ENCODE measurements at regions not wholly inside any gene's neighbourhood (a gene's known extent, or its start where the extent isn't known, plus 50 kb on each side); places are given as distances from the start of the nearest gene placed in this dataset.

DNA sequence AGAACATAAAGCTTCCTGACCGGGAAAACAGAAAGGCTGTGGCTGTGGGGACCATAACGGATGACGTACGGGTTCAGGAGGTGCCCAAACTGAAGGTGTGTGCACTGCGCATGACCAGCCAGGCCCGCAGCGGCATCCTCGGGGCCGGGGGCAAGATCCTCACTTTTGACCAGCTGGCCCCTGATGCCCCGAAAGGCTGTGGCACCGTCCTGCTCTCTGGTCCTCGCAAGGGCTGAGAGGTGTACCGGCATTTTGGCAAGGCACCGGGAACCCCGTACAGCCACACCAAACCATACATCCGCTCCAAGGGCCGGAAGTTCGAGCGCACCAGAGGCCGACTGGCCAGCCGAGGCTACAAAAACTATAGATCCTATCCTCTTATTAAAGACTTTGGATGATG lies 179.3 kb downstream of the PTN start:
- TF ChIP-seq CTCF (IDR thresholded peaks at IDR 0.05; ENCODE audit: insufficient read depth, low read length, missing control alignments): no peak
- no peak overlapping the region for H3K4me3 ChIP-seq (ENCODE audit: low read depth, low read length)
- ChIA-PET POLR2A (no interaction called here), CTCF (interaction anchor here (1.6 to 8.7 kb wide), 3 partner anchors 291 to 428 kb away, joined by 5 to 127 read pairs (median 9); no protein-coding TSS in a partner anchor)
- no peak for DNase-seq (ENCODE audit: low read depth, low spot score)

DNA sequence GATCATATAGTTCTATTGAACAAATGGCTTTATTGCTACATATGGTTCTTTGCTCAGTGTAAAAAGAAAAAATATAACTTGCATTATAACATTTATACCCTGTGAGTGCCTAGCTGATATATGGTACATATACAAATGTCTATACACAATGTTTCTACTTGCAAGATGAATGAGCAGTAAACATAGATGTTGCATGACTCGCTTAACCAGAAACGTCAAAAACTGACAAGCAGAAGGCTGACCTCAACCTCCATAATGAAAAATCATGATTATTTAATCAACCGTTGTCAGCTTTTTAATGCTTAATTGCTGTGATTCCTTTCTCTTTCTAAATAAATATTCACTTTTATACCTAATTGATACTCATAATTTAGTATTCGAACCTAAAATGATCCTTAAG lies 183.3 kb downstream of the PTN start:
- POLR2A ChIA-PET: no interaction called here
- no peak overlapping the region for H3K4me3 ChIP-seq (ENCODE audit: low read depth, low read length)
- no peak for TF ChIP-seq CTCF (IDR thresholded peaks at IDR 0.05; ENCODE audit: insufficient read depth, low read length, missing control alignments)
- DNase-seq (ENCODE audit: low read depth, low spot score): no peak
- CTCF ChIA-PET: interaction anchor here (2.4 to 2.5 kb wide), 2 partner anchors 9 to 431 kb away, joined by 10 to 12 read pairs; no protein-coding TSS in a partner anchor

DNA sequence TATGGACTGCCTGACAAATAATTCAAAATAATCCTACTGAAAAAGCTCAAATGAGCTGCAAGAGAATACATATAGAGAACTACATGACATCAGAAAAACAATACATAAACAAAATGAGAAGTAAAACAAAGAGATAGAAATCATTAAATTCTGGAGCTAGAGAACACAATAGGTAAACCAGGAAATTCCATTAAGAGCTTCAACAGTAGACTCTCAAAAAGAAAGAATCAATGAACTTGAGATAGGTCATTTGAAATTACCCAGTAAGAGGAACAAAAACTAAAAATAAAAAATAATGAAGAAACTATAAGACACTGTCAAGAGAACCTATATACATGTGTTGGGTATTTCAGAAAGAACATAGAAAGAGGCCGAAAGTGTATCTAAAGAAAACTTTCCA lies 186.3 kb downstream of the PTN start:
- no peak for TF ChIP-seq CTCF (IDR thresholded peaks at IDR 0.05; ENCODE audit: insufficient read depth, low read length, missing control alignments)
- ChIA-PET CTCF (no interaction called here), POLR2A (no interaction called here)
- H3K4me3 ChIP-seq (ENCODE audit: low read depth, low read length): no peak overlapping the region
- no peak for DNase-seq (ENCODE audit: low read depth, low spot score)

GRCh38 chr7:137151690-137152052 lies 191.9 kb downstream of the PTN start:
- POLR2A ChIA-PET: no interaction called here

DNA sequence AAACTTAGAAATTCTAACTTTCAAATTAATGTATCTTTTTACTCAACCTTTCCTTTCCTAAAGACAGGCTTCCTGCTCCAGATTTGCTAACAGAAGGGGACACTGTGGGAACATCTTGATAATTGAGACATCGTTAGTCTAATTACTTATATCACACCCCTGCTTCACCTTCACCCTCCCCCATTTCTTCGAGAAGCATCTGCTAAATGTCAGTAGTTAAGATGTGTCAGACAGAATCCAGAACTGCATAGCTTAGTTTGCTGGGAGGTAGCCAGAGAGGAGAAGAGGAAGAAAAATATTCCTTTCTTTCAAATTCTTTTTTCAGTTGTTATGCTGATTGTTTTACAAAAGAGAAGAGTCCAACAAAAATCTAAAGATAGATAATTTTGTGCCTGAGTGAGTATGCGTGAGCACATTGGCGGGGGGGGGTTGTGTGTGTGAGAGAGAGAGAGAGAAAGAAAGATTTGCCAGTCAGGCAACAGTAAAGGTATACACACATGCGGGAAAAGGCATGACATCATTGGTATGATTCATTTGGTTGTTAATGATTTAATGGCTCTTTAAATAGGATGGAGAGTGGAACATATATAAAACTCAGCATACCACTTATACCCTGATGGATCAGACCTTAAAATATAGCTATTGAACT lies 192.4 kb downstream of the PTN start:
- no peak for DNase-seq (ENCODE audit: low read depth, low spot score)
- ChIA-PET POLR2A (interaction anchor here (0.6 kb wide), 1 partner anchor 62 kb away, joined by 3 read pairs; no protein-coding TSS in a partner anchor), CTCF (interaction anchor here (0.9 kb wide), 1 partner anchor 14 kb away, joined by 3 read pairs; no protein-coding TSS in a partner anchor)
- H3K4me3 ChIP-seq (ENCODE audit: low read depth, low read length): no peak overlapping the region
- no peak for TF ChIP-seq CTCF (IDR thresholded peaks at IDR 0.05; ENCODE audit: insufficient read depth, low read length, missing control alignments)

More at GRCh38 chr7:137151690-137152052, 191.9 kb downstream of the PTN start:
- no peak for DNase-seq (ENCODE audit: low read depth, low spot score)
- no peak overlapping the region for H3K4me3 ChIP-seq (ENCODE audit: low read depth, low read length)
- CTCF ChIA-PET: interaction anchor here (0.9 kb wide), 1 partner anchor 14 kb away, joined by 3 read pairs; no protein-coding TSS in a partner anchor
- no peak for TF ChIP-seq CTCF (IDR thresholded peaks at IDR 0.05; ENCODE audit: insufficient read depth, low read length, missing control alignments)

GRCh38 chr7:137147338-137147720 lies 196.2 kb downstream of the PTN start:
- ChIA-PET CTCF (interaction anchor here (1.6 to 1.7 kb wide), 2 partner anchors 22 to 445 kb away, joined by 5 read pairs; no protein-coding TSS in a partner anchor), POLR2A (interaction anchor here (1.2 kb wide), 1 partner anchor 330 kb away, joined by 3 read pairs; no protein-coding TSS in a partner anchor)
- no peak for TF ChIP-seq CTCF (IDR thresholded peaks at IDR 0.05; ENCODE audit: insufficient read depth, low read length, missing control alignments)

More at GRCh38 chr7:137147338-137147720, 196.2 kb downstream of the PTN start:
- DNase-seq (ENCODE audit: low read depth, low spot score): no peak
- H3K4me3 ChIP-seq (ENCODE audit: low read depth, low read length): no peak overlapping the region
